H1 (cell line): ENCODE measurements at regions not wholly inside any gene's neighbourhood (a gene's known extent, or its start where the extent isn't known, plus 50 kb on each side); places are given as distances from the start of the nearest gene placed in this dataset.
A peak's percentile ranks its signal among the peaks of the same experiment; 100 is the strongest.

Source experiments
- CTCF ChIA-PET: fragments of 300-600 bp; sonication (Branson Sonifier 250); formaldehyde crosslinking; loops from one replicate; lab custom pipeline; 2021; ENCODE audit not compliant: partially characterized antibody; lab: Charles Lee
- POLR2A ChIA-PET: fragments of 300-600 bp; sonication (Branson Sonifier 250); formaldehyde crosslinking; loops from one replicate; lab custom pipeline; 2021; ENCODE audit warnings: inconsistent platforms; ENCODE audit not compliant: partially characterized antibody; lab: Charles Lee
- DNase-seq, 2 experiments: peaks; one replicate each; pipeline versions ENCODE4 v3.0.0 to v3.0.0-alpha.2; 2010 to 2022; ENCODE audit warnings: low spot score in 2 of 2, low read depth in 1 of 2, mixed read lengths in 1 of 2
- FAIRE-seq: peaks from 2 replicates; lab custom pipeline; 2011; peaks lifted over from hg19 to GRCh38; lab: Jason Lieb, UNC
- H2AFZ ChIP-seq: 2 replicates; pipeline ENCODE4 v1.8.1; 2012; ENCODE audit warnings: low read length, inconsistent platforms
- H2AK5ac ChIP-seq: 2 replicates; pipeline ENCODE4 v1.6.1; 2013; ENCODE audit warnings: low read depth, low read length
- H2BK120ac ChIP-seq: replicated peaks from 2 replicates; pipeline ENCODE3; 2013; ENCODE audit warnings: low read depth, low read length, inconsistent platforms
- H2BK12ac ChIP-seq: 2 replicates; pipeline ENCODE4 v1.6.1; 2013; ENCODE audit warnings: low read depth, low read length
- H2BK15ac ChIP-seq: 2 replicates; pipeline ENCODE4 v1.6.1; 2013; ENCODE audit warnings: low read length
- H2BK20ac ChIP-seq: 2 replicates; pipeline ENCODE4 v1.6.1; 2013; ENCODE audit warnings: low read length
- H2BK5ac ChIP-seq: 2 replicates; pipeline ENCODE4 v1.6.1; 2013; ENCODE audit warnings: low read depth, low read length
- H3K14ac ChIP-seq: 2 replicates; pipeline ENCODE4 v1.6.1; 2013; ENCODE audit warnings: inconsistent platforms; ENCODE audit not compliant: insufficient read length
- H3K18ac ChIP-seq: 2 replicates; pipeline ENCODE4 v1.6.1; 2013; ENCODE audit warnings: low read length; ENCODE audit errors: extremely low read depth
- H3K23ac ChIP-seq: 2 replicates; pipeline ENCODE4 v1.6.1; 2013; ENCODE audit warnings: inconsistent platforms; ENCODE audit not compliant: insufficient read length
- H3K23me2 ChIP-seq: 2 replicates; pipeline ENCODE4 v1.6.1; 2013; ENCODE audit warnings: low read depth, low read length
- H3K27ac ChIP-seq: 2 replicates; pipeline ENCODE4 v1.6.1; 2011; ENCODE audit warnings: low read depth, low read length, inconsistent platforms
- H3K27me3 ChIP-seq, 4 experiments: replicated peaks in 1 of 4; 1 replicate in 1 of 4; 2 replicates in 3 of 4; pipeline versions ENCODE4 v1.6.1 to v1.8.1; 2011 to 2013; ENCODE audit warnings: low read length in 3 of 4, mild to moderate bottlenecking in 3 of 4, inconsistent platforms in 2 of 4, mixed read lengths in 2 of 4, moderate library complexity in 1 of 4; ENCODE audit not compliant: control insufficient read depth in 3 of 4, insufficient read depth in 3 of 4; ENCODE audit errors: extremely low read depth in 1 of 4
- H3K36me3 ChIP-seq, 4 experiments: 2 replicates each; pipeline versions ENCODE4 v1.6.1 to v1.8.1; 2011 to 2013; ENCODE audit warnings: mild to moderate bottlenecking in 4 of 4, low read length in 3 of 4, moderate library complexity in 2 of 4, control low read depth in 1 of 4, inconsistent platforms in 1 of 4; ENCODE audit not compliant: insufficient read depth in 4 of 4, control insufficient read depth in 2 of 4
- H3K4ac ChIP-seq: replicated peaks from 2 replicates; pipeline ENCODE3; 2013; ENCODE audit warnings: low read length, low read depth, mixed read lengths, inconsistent platforms; ENCODE audit not compliant: insufficient read length
- H3K4me1 ChIP-seq, 4 experiments: replicated peaks in 1 of 4; 1 replicate in 1 of 4; 2 replicates in 3 of 4; pipeline versions ENCODE4 v1.6.1 to v1.8.1; 2011 to 2013; ENCODE audit warnings: low read length in 3 of 4, inconsistent platforms in 2 of 4, mixed read lengths in 1 of 4; ENCODE audit not compliant: insufficient read depth in 4 of 4, control insufficient read depth in 3 of 4
- H3K4me2 ChIP-seq, 2 experiments: 2 replicates each; pipeline versions ENCODE4 v1.6.1 to v1.8.1; 2011 to 2013; ENCODE audit warnings: low read depth in 2 of 2, low read length in 2 of 2, control low read depth in 1 of 2, inconsistent platforms in 1 of 2, mild to moderate bottlenecking in 1 of 2; ENCODE audit not compliant: insufficient read depth in 1 of 2
- H3K4me3 ChIP-seq, 4 experiments: fragments of 200-600, 300-600 bp in 1 of 4; sonication (generic), shearing (Covaris generic), sonication (Bioruptor Twin) in 1 of 4; 2 replicates each; pipeline versions ENCODE4 v1.5.1 to v1.8.1; 2011 to 2016; ENCODE audit warnings: low read length in 4 of 4, low read depth in 3 of 4, control low read depth in 2 of 4, inconsistent platforms in 2 of 4, mild to moderate bottlenecking in 2 of 4, mixed read lengths in 1 of 4, moderate library complexity in 1 of 4; ENCODE audit not compliant: insufficient read depth in 2 of 4; ENCODE audit errors: extremely low read depth in 1 of 4
- H3K56ac ChIP-seq: replicated peaks from 2 replicates; pipeline ENCODE3; 2013; ENCODE audit warnings: low read depth, mild to moderate bottlenecking, mixed read lengths, low read length, inconsistent platforms; ENCODE audit not compliant: insufficient read length
- H3K79me1 ChIP-seq: 2 replicates; pipeline ENCODE4 v1.6.1; 2013; ENCODE audit warnings: low read depth, low read length, control low read depth
- H3K79me2 ChIP-seq, 2 experiments: 2 replicates each; pipeline versions ENCODE4 v1.6.1 to v1.8.1; 2012 to 2013; ENCODE audit warnings: low read length in 2 of 2, mild to moderate bottlenecking in 2 of 2, inconsistent platforms in 1 of 2; ENCODE audit not compliant: insufficient read depth in 2 of 2, control insufficient read depth in 1 of 2
- H3K9ac ChIP-seq, 4 experiments: replicated peaks in 1 of 4; 1 replicate in 1 of 4; 2 replicates in 3 of 4; pipeline versions ENCODE4 v1.6.1 to v1.8.1; 2011 to 2013; ENCODE audit warnings: low read depth in 3 of 4, low read length in 3 of 4, control low read depth in 2 of 4, mild to moderate bottlenecking in 2 of 4, moderate library complexity in 2 of 4, inconsistent platforms in 1 of 4; ENCODE audit errors: extremely low read depth in 1 of 4
- H3K9me3 ChIP-seq, 2 experiments: 2 replicates each; pipeline versions ENCODE4 v1.6.1 to v1.8.1; 2012 to 2013; ENCODE audit warnings: mild to moderate bottlenecking in 2 of 2, moderate library complexity in 2 of 2, control low read depth in 1 of 2, inconsistent platforms in 1 of 2, low read depth in 1 of 2, low read length in 1 of 2, mixed read lengths in 1 of 2; ENCODE audit not compliant: insufficient read depth in 2 of 2
- H4K20me1 ChIP-seq, 2 experiments: replicated peaks in 1 of 2; 2 replicates each; pipeline versions ENCODE3 to v1.8.1; 2011 to 2013; ENCODE audit warnings: inconsistent platforms in 2 of 2, low read length in 2 of 2, mild to moderate bottlenecking in 1 of 2; ENCODE audit not compliant: insufficient read depth in 2 of 2, control insufficient read depth in 1 of 2
- H4K5ac ChIP-seq: 2 replicates; pipeline ENCODE4 v1.6.1; 2013; ENCODE audit warnings: low read length, low read depth, mixed read lengths, inconsistent platforms; ENCODE audit not compliant: insufficient read length
- H4K8ac ChIP-seq: 2 replicates; pipeline ENCODE4 v1.8.0; 2013; ENCODE audit warnings: mild to moderate bottlenecking, moderate library complexity, low read length, inconsistent platforms; ENCODE audit not compliant: insufficient read depth; ENCODE audit errors: extremely low read depth
- H4K91ac ChIP-seq: replicated peaks from 2 replicates; pipeline ENCODE3; 2013; ENCODE audit warnings: low read length, mixed read lengths, inconsistent platforms; ENCODE audit not compliant: insufficient read length
- HDAC2 ChIP-seq, 2 experiments: fragments of 300-600 bp in 1 of 2; sonication (generic) in 1 of 2; IDR thresholded peaks; 2 replicates each; pipeline ENCODE4 v1.6.1; 2011 to 2012; ENCODE audit warnings: low read depth in 2 of 2, low read length in 2 of 2, mild to moderate bottlenecking in 2 of 2, moderate library complexity in 2 of 2, borderline replicate concordance in 1 of 2, inconsistent platforms in 1 of 2
- JUN ChIP-seq: IDR thresholded peaks from 2 replicates; pipeline ENCODE4 v1.6.1; 2011; ENCODE audit warnings: low read depth, mild to moderate bottlenecking, improper control_type of control experiment, low read length
- WGBS, 2 experiments: shearing (Covaris generic) in 1 of 2; methylation state at CpG; one replicate each; pipeline versions ENCODE4 v1.1.6 to v1.1.7; 2013 to 2015; ENCODE audit warnings: low lambda C conversion rate in 2 of 2, mixed read lengths in 2 of 2, inconsistent platforms in 1 of 2, low coverage in 1 of 2, missing lambda C conversion rate in 1 of 2; ENCODE audit not compliant: insufficient replicate concordance in 2 of 2, insufficient coverage in 1 of 2, insufficient read length in 1 of 2; ENCODE audit errors: extremely low coverage in 1 of 2, missing lambda C conversion rate in 1 of 2; 5-methylcytosine and 5-hydroxymethylcytosine counted together

DNA sequence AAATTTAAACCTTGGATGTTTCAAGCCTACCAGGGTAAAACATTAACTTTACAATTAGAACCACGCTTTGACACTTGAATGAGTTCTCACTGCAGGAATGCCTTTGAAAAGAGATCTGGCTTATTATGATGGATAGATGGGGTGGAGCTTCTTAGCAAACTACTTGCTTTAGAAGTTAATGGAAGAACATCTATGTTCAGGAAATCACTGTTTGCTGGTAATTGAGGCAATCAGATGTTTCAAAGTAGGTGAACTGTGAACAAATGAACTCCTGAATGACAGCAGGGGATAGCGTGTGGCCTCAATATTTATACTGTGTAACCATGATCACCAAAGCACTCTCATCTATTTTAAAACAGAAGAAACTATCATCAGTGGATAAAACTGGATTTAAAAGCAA, 383.6 kb downstream of the PIK3C3 start:
- FAIRE-seq = no peak
- no peak overlapping the region for H3K27ac ChIP-seq
- TF ChIP-seq HDAC2 (IDR thresholded peaks at IDR 0.05; ENCODE audit: borderline replicate concordance in 1 of 2, low read depth in 2 of 2, low read length in 2 of 2) (no peak), JUN (no peak)

More for the DNA sequence above, 383.6 kb downstream of the PIK3C3 start:
- Histone ChIP-seq H3K79me1 (no peaks in the 10 kb centered on the region), H4K5ac (peak overlapping the region; percentile 74), H3K14ac (no peak overlapping the region), H2AFZ (no peak overlapping the region), H2BK15ac (no peak overlapping the region), H3K23me2 (no peaks in the 10 kb centered on the region), H2BK12ac (no peak overlapping the region), H3K27me3 (no peaks in the 10 kb centered on the region), H3K79me2 (no peaks in the 10 kb centered on the region), H3K56ac (no peak overlapping the region), H4K91ac (no peak overlapping the region), H3K9me3 (peaks cover 10 to 12% of the 10 kb centered on the region in 2 experiments; a peak in 3 of 4 replicates), H3K36me3 (peaks cover 0 to 5% (median 0%) of the 10 kb centered on the region in 4 experiments; a peak in 2 of 8 replicates), H4K20me1 (no peaks in the 10 kb centered on the region), H2BK20ac (no peak overlapping the region), H3K4me3 (no peak overlapping the region), H2AK5ac (no peak overlapping the region), H2BK120ac (no peak overlapping the region), H3K4ac (no peak overlapping the region), H3K23ac (no peak overlapping the region), H3K4me1 (peaks cover 3 to 13% (median 6%) of the 10 kb centered on the region in 4 experiments; a peak in 5 of 7 replicates), H3K9ac (no peak overlapping the region), H4K8ac (no peak overlapping the region), H3K18ac (no peak overlapping the region; the same call in 1 of the 2 replicates), H3K4me2 (peak overlapping the region; percentile 33 to 40; a peak in 3 of 4 replicates), H2BK5ac (no peak overlapping the region)
- POLR2A ChIA-PET = no interaction called here
- DNase-seq = no peak
- CTCF ChIA-PET = interaction anchor here (0.5 to 1.3 kb wide), 3 partner anchors 21 to 1256 kb away, joined by 3 to 5 read pairs (median 3); no protein-coding TSS in a partner anchor
- WGBS, 2 experiments = 44% methylated on average over 2 of the region's 2 CpGs; no CpG with 5 or more reads in 1 of the 2 experiments
